BJ (cell line): ENCODE measurements at regions not wholly inside any gene's neighbourhood (a gene's known extent, or its start where the extent isn't known, plus 50 kb on each side); places are given as distances from the start of the nearest gene placed in this dataset.
A peak's percentile ranks its signal among the peaks of the same experiment; 100 is the strongest.

ENCODE experiments used
- CTCF ChIA-PET: fragments of 350-600 bp; formaldehyde crosslinking; extraction: SDS; loops from one replicate; lab custom pipeline; 2021; ENCODE audit warnings: antibody characterized with exemption, inconsistent platforms; lab: Yijun Ruan, JAX
- POLR2A ChIA-PET: fragments of 300-600 bp; sonication (Branson Sonifier 250); formaldehyde crosslinking; extraction: SDS; loops from one replicate; lab custom pipeline; 2021; ENCODE audit warnings: antibody characterized with exemption; lab: Charles Lee
- DNase-seq: peaks from one replicate; pipeline ENCODE4 v3.0.0-alpha.2; 2011; ENCODE audit warnings: low read depth
- H3K27me3 ChIP-seq: 2 replicates; pipeline ENCODE4 v1.6.0; 2011; ENCODE audit warnings: low read length; ENCODE audit not compliant: control insufficient read depth, insufficient read depth
- H3K36me3 ChIP-seq: 2 replicates; pipeline ENCODE4 v1.5.1; 2011; ENCODE audit warnings: low read length; ENCODE audit not compliant: control insufficient read depth, insufficient read depth
- H3K4me3 ChIP-seq: 2 replicates; pipeline ENCODE4 v1.5.1; 2011; ENCODE audit warnings: low read depth, mild to moderate bottlenecking, control low read depth, low read length
- TF ChIP-seq, protein P1 (sequence below): IDR thresholded peaks from 2 replicates; pipeline ENCODE4 v1.5.1; 2011; ENCODE audit warnings: low read depth, mild to moderate bottlenecking, control low read depth, inconsistent platforms, low read length, moderate library complexity; ENCODE audit not compliant: insufficient read depth

DNA sequence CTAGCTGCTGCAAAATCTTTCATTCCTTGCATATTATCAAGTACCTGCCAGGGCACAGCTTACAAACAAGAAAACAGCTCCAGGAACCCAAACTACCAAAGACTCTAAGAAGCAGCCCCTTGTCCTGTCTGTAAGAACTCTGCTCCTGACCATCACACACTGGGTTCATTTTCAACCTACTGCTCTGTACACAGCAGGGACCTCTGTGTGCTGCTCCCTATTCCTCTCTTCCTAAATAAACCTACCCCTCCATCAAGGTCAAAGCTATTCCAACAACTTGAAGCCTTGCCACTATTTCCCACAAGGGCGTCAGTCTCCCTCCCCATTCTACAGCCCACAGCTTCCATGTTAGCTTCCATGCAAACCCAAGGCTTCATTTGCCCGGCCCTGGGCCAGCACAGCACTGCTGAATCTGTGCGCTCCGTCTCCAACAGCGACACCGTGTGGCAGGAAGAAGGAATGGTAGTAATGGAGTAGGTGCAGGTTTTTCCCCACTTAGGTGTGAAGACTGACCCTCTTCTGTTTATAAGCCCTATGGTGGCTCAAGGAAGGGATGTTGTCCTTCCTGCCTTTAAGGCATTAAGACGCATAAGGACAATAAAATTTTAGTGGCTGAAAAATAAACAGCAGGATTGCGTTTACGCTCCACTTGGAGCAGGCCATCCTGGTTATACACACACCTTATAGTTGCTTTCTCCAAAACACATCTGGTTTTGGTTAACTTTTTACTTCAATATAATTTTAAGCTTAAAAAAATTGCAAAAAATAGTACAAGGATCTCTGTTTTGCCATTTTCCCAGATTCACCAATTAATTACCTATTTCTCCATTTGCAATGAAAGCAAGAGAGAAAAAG is 115.2 kb upstream of the NXT1 start:
- CTCF ChIA-PET = interaction anchor here (0.7 to 3.3 kb wide), 25 partner anchors 9 to 545 kb away, joined by 3 to 34 read pairs (median 3); no protein-coding TSS in a partner anchor
- POLR2A ChIA-PET = no interaction called here
- no peak for DNase-seq
- no peaks in the 10 kb centered on the region for H3K36me3 ChIP-seq
- TF ChIP-seq, protein P1, sequence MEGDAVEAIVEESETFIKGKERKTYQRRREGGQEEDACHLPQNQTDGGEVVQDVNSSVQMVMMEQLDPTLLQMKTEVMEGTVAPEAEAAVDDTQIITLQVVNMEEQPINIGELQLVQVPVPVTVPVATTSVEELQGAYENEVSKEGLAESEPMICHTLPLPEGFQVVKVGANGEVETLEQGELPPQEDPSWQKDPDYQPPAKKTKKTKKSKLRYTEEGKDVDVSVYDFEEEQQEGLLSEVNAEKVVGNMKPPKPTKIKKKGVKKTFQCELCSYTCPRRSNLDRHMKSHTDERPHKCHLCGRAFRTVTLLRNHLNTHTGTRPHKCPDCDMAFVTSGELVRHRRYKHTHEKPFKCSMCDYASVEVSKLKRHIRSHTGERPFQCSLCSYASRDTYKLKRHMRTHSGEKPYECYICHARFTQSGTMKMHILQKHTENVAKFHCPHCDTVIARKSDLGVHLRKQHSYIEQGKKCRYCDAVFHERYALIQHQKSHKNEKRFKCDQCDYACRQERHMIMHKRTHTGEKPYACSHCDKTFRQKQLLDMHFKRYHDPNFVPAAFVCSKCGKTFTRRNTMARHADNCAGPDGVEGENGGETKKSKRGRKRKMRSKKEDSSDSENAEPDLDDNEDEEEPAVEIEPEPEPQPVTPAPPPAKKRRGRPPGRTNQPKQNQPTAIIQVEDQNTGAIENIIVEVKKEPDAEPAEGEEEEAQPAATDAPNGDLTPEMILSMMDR = peak; percentile 75
- no peak overlapping the region for H3K4me3 ChIP-seq
- H3K27me3 ChIP-seq = no peaks in the 10 kb centered on the region

DNA sequence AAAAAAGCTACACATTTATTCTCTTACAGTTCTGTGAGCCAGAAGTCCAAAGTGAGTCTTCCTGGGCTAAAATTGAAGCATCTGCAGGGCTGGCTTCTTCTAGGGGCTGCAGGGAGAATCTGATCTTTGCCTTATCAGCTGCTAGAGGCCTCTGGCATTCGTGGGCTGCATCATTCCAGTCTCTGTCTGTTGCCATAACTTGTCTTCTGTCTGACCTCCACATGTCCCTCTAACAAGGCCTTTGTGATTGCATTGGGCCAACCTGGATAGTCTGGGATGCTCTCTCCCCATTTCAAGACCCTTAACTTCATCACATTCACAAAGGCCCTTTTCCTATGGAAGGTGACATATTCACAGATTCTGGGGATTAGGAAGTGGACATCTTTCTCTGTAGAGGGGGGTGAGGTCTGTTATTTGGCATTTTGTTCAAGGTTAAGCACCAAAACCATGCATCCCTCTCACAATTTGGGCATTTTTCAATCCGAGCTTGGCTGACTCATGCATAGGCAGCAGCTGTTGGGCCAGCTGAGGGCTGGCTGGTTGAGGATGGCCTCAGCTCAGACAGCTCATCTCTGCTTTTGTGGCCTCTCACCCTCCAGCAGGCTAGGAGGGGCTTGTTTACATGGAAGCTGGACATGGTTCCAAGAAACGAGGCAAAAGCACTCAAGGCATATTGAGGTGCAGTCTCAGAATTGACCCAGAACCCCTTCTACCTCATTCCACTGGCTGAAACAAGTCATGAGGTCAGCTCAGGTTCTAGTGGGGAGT is 116.1 kb upstream of the NXT1 start:
- Histone ChIP-seq H3K4me3 (no peak overlapping the region), H3K36me3 (no peaks in the 10 kb centered on the region), H3K27me3 (no peaks in the 10 kb centered on the region)
- DNase-seq = no peak
- CTCF ChIA-PET = interaction anchor here (0.7 to 3.3 kb wide), 26 partner anchors 8 to 544 kb away, joined by 3 to 34 read pairs (median 3); no protein-coding TSS in a partner anchor
- POLR2A ChIA-PET = no interaction called here
- TF ChIP-seq, protein P1 = no peak

DNA sequence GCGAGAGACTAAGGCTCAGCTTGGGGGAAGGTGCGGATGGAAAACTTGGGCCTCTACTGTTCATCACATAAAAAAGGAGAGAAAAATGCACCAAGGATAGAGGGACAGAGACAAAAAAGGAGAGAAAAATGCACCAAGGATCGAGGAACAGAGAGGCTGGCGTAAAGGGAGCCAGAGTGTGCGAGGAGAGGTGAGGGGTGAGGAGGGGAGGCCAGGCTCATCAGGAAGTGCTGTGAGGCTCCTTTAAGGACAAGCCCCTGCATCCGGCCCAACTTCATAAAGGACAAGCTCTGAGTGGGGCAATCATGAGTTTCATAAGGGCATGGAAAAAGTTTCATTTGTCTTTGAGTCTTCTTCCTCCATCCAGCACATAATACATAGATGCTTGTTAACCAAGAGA is 117.2 kb upstream of the NXT1 start:
- ChIA-PET POLR2A (no interaction called here), CTCF (interaction anchor here (0.6 to 3.3 kb wide), 4 partner anchors 25 to 543 kb away, joined by 3 to 34 read pairs (median 4); no protein-coding TSS in a partner anchor)
- Histone ChIP-seq H3K27me3 (no peaks in the 10 kb centered on the region), H3K36me3 (no peaks in the 10 kb centered on the region), H3K4me3 (no peak overlapping the region)
- DNase-seq = no peak
- TF ChIP-seq, protein P1 = no peak

DNA sequence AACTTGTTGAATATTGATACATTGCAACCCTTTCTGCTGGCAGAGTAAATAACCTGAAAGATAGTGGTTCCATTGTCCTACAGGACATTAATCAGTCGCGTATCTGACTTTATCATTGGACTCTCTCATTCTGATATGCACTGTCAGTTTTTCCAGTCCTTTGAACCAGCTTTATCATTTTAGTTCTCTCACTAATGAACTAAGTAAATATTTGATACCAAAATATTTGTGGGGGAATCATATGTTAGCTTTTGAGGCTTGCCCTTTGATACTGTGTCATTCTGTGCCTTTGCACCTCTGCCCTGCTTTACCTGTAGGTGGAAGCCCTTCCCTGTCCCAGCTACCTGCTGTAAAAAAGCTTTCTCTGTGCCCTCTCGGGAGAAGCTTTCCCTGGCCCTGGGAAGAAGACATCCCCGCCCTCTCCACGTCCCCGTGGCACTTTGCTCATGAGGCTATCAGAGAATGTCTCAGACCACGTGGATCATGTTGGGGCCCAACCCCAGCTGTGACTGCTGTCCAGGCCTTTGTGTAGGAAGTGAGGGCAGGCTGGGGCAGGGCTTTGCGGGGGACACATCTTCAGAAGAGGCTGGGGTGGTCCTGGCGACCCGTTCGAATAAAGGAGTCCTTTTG is 117.8 kb upstream of the NXT1 start:
- H3K4me3 ChIP-seq = no peak overlapping the region
- ChIA-PET POLR2A (no interaction called here), CTCF (interaction anchor here (1.3 to 3.3 kb wide), 2 partner anchors 26 to 542 kb away, joined by 4 to 34 read pairs; no protein-coding TSS in a partner anchor)
- no peak for DNase-seq
- no peaks in the 10 kb centered on the region for H3K27me3 ChIP-seq
- TF ChIP-seq, protein P1 = no peak
- no peaks in the 10 kb centered on the region for H3K36me3 ChIP-seq
